A673 (cell line): ENCODE measurements at regions not wholly inside any gene's neighbourhood (a gene's known extent, or its start where the extent isn't known, plus 50 kb on each side); places are given as distances from the start of the nearest gene placed in this dataset.

Experiments
- BruUV-seq: library from RNA; stranded (reverse); fragments of 400-500 nt; replicated peaks from 2 replicates; lab custom pipeline; 2021; lab: Mats Ljungman, UMichigan
- CTCF ChIA-PET: fragments of 300-600 bp; sonication (Branson Sonifier 250); formaldehyde crosslinking; loops from one replicate; lab custom pipeline; 2022; ENCODE audit warnings: antibody characterized with exemption; lab: Charles Lee
- POLR2A ChIA-PET: fragments of 300-600 bp; sonication (Branson Sonifier 250); formaldehyde crosslinking; loops from one replicate; lab custom pipeline; 2022; ENCODE audit warnings: antibody characterized with exemption; ENCODE audit not compliant: low non-redundant PET; lab: Charles Lee
- DNase-seq: peaks from one replicate; pipeline ENCODE4 v3.0.0-alpha.2; 2015; ENCODE audit warnings: low spot score
- H3K27ac ChIP-seq: fragments of 200-600 bp; sonication (generic); 2 replicates; pipeline ENCODE4 v1.5.1; 2016; ENCODE audit warnings: mixed run types, low read depth, mild to moderate bottlenecking, mixed read lengths, antibody characterized with exemption, low read length; ENCODE audit not compliant: poor library complexity, severe bottlenecking
- H3K27me3 ChIP-seq: fragments of 200-600 bp; sonication (generic); replicated peaks from 2 replicates; pipeline ENCODE4 v1.6.1; 2017; ENCODE audit warnings: mixed run types, low read depth, mild to moderate bottlenecking, mixed read lengths, antibody characterized with exemption, low read length; ENCODE audit not compliant: insufficient read depth, poor library complexity
- H3K36me3 ChIP-seq: fragments of 200-600 bp; sonication (generic); 2 replicates; pipeline ENCODE4 v1.6.1; 2016; ENCODE audit warnings: mixed run types, mild to moderate bottlenecking, mixed read lengths, antibody characterized with exemption, low read length; ENCODE audit not compliant: insufficient read depth, poor library complexity, severe bottlenecking
- H3K4me1 ChIP-seq: fragments of 200-600 bp; sonication (generic); 2 replicates; pipeline ENCODE4 v1.6.1; 2017; ENCODE audit warnings: mixed run types, mild to moderate bottlenecking, mixed read lengths, antibody characterized with exemption, low read length; ENCODE audit not compliant: insufficient read depth, poor library complexity, severe bottlenecking
- H3K4me3 ChIP-seq: fragments of 200-600 bp; sonication (generic); 2 replicates; pipeline ENCODE4 v1.5.1; 2016; ENCODE audit warnings: low read depth, mixed run types, mild to moderate bottlenecking, mixed read lengths, low read length; ENCODE audit not compliant: poor library complexity, severe bottlenecking
- H3K9me3 ChIP-seq: fragments of 200-600 bp; sonication (generic); 2 replicates; pipeline ENCODE4 v1.6.1; 2016; ENCODE audit warnings: mixed run types, low read depth, mild to moderate bottlenecking, mixed read lengths, antibody characterized with exemption, low read length; ENCODE audit not compliant: poor library complexity, severe bottlenecking
- EZH2 ChIP-seq: fragments of 200-600 bp; sonication (generic); IDR thresholded peaks from 2 replicates; pipeline ENCODE4 v1.6.1; 2017; ENCODE audit warnings: borderline replicate concordance, low read depth, mild to moderate bottlenecking, mixed read lengths, antibody characterized with exemption, low read length; ENCODE audit not compliant: poor library complexity, severe bottlenecking
- intact Hi-C: fragments of 100-400 bp; cut with micrococcal nuclease; formaldehyde crosslinking; loops from one replicate; pipeline ENCODE4 v1.10.0; 2022; ENCODE audit not compliant: unreplicated experiment
- TF ChIP-seq, protein P1 (sequence below): fragments of 300-800, 200-600 bp; sonication (generic); conservative IDR thresholded peaks from 2 replicates; pipeline ENCODE4 v1.5.1; 2017; ENCODE audit warnings: low read depth, mild to moderate bottlenecking, antibody characterized with exemption, low read length, moderate library complexity, mixed read lengths

DNA sequence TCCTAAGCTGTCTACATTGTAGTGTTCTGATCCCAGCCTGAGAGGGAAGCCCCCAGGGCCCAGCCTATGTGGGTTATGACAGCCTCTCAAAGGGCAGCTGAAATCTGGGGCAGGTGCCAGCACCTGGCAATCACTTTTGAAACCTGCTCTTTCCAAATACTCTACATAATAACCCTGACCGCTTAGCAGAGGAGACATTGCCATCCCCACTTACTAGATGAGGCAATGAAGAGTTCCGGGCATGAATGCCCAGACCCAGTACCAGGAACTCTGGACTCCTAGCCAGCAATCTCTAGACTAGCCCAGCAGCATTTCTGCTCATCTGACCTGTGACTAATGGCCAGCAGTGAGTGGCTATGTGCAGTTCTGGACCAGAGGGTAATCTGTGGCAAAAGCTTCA lies 412.4 kb upstream of the CADM1 start:
- intact Hi-C loops = no loop called here

DNA sequence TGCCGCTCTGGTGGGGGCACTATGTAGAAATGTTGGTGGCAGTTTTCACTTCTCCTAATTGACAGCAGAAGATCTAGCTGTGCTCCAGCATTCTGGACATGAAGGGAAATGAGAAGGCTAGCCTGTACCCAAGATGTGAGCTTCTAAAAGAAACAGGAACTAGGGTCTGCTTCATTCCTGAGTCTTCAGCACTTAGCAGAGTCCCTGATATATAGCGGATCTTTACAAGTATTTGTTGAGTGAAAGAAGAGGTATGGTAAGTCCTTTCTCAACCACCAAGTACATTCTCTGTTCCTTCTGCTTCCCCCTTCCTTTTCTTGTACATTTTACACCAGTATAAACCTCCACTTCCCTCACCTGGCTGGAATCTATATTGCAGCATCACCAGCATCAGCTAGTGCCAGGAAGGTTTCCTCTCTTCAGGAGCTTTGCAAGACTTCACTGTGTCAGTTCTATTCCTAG lies 408.3 kb upstream of the CADM1 start:
- no peak overlapping the region for H3K27ac ChIP-seq
- no peak for TF ChIP-seq EZH2
- TF ChIP-seq, protein P1, sequence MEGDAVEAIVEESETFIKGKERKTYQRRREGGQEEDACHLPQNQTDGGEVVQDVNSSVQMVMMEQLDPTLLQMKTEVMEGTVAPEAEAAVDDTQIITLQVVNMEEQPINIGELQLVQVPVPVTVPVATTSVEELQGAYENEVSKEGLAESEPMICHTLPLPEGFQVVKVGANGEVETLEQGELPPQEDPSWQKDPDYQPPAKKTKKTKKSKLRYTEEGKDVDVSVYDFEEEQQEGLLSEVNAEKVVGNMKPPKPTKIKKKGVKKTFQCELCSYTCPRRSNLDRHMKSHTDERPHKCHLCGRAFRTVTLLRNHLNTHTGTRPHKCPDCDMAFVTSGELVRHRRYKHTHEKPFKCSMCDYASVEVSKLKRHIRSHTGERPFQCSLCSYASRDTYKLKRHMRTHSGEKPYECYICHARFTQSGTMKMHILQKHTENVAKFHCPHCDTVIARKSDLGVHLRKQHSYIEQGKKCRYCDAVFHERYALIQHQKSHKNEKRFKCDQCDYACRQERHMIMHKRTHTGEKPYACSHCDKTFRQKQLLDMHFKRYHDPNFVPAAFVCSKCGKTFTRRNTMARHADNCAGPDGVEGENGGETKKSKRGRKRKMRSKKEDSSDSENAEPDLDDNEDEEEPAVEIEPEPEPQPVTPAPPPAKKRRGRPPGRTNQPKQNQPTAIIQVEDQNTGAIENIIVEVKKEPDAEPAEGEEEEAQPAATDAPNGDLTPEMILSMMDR = no peak
- H3K4me3 ChIP-seq = no peak overlapping the region
- H3K9me3 ChIP-seq = no peaks in the 10 kb centered on the region
- H3K27me3 ChIP-seq = no peaks in the 10 kb centered on the region
- DNase-seq = no peak
- POLR2A ChIA-PET = no interaction called here
- no peaks in the 10 kb centered on the region for H3K36me3 ChIP-seq
- CTCF ChIA-PET = no interaction called here
- BruUV-seq = no TSS peak
- intact Hi-C loops = no loop called here
- H3K4me1 ChIP-seq = no peaks in the 10 kb centered on the region

More for the DNA sequence above, 412.4 kb upstream of the CADM1 start:
- POLR2A ChIA-PET = no interaction called here
- H3K4me3 ChIP-seq = no peak overlapping the region
- no peaks in the 10 kb centered on the region for H3K9me3 ChIP-seq
- DNase-seq = no peak
- CTCF ChIA-PET = no interaction called here
- no peaks in the 10 kb centered on the region for H3K4me1 ChIP-seq
- H3K36me3 ChIP-seq = no peaks in the 10 kb centered on the region
- BruUV-seq = no TSS peak
- H3K27me3 ChIP-seq = no peaks in the 10 kb centered on the region
- no peak overlapping the region for H3K27ac ChIP-seq
- TF ChIP-seq, protein P1 = no peak

DNA sequence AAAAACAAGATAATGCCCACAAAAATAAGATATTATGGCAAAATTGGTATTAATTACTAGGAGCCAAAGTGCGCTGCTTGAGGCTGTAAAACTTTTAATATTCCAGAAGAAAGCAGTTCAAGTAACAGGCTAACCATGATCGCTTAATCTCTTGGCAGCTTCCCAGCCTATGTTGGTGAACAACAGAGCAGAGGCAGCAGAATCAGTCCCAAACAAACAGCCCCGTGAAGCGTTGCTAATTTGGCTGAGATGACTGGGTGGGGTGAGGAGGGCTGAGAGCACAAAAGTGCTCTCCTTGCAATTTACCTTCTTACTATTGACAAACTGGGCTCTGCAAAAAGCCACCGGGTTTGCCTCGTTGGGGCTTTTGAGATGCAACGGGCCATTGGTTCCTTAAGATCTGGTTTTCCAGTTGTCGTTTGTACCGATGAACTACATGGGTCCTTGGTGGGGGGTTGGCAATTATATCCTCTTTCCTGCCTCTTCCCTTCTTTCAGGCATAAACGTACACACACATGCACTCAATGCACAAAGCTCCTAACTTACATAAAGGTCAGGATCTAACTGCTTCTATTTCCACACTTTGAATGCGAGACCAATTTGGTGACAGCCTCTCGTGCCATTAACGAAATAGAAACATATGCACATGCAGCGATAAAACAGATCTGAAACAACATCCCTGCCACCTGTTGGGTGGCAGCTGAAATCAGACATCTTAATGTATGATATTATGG lies 407.6 kb upstream of the CADM1 start:
- no peaks in the 10 kb centered on the region for H3K27me3 ChIP-seq
- POLR2A ChIA-PET = no interaction called here
- no peaks in the 10 kb centered on the region for H3K4me1 ChIP-seq
- H3K9me3 ChIP-seq = no peaks in the 10 kb centered on the region
- H3K27ac ChIP-seq = no peak overlapping the region
- TF ChIP-seq, protein P1 = no peak
- no peak for TF ChIP-seq EZH2
- H3K4me3 ChIP-seq = no peak overlapping the region
- CTCF ChIA-PET = no interaction called here
- no peaks in the 10 kb centered on the region for H3K36me3 ChIP-seq
- intact Hi-C loops = no loop called here
- DNase-seq = peak; percentile 36
- BruUV-seq = no TSS peak
